ENCODE measurements at regions not wholly inside any gene's neighbourhood (a gene's known extent, or its start where the extent isn't known, plus 50 kb on each side); places are given as distances from the start of the nearest gene placed in this dataset.

GRCh38 chr3:117358717-117359314, 649.2 kb downstream of the TUSC7 start:
- Histone ChIP-seq H3K9me2 (ENCODE audit: insufficient read depth) (no peaks in the 10 kb centered on the region), H4K20me1 (ENCODE audit: insufficient read depth) (no peaks in the 10 kb centered on the region), H3K9ac (no peak overlapping the region), H3K4me1 (ENCODE audit: insufficient read depth) (no peaks in the 10 kb centered on the region), H3K36me3 (ENCODE audit: low read depth) (no peaks in the 10 kb centered on the region), H3K27me3 (replicated peaks; ENCODE audit: insufficient read depth) (no peaks in the 10 kb centered on the region), H2AFZ (no peak overlapping the region), H3F3A (ENCODE audit: insufficient read depth) (no peaks in the 10 kb centered on the region), H3K9me3 (ENCODE audit: low read depth) (no peaks in the 10 kb centered on the region), H3K79me2 (ENCODE audit: insufficient read depth) (no peaks in the 10 kb centered on the region), H3K27ac (no peak overlapping the region), H3K4me2 (ENCODE audit: unreplicated experiment) (no peak overlapping the region), H3K4me3 (no peak overlapping the region)
- DNase-seq, result no peak
- in situ Hi-C loops (cut with MboI), result no loop called here
- TF ChIP-seq EZH2phosphoT487 (IDR thresholded peaks at IDR 0.05; ENCODE audit: insufficient read depth, low read depth) (no peak), EZH2 (IDR thresholded peaks at IDR 0.05; ENCODE audit: insufficient read depth, poor library complexity, severe bottlenecking) (no peak)
- 83% methylated on average over 9 to 10 of the region's 10 CpGs for WGBS, 2 experiments (ENCODE audit: low coverage in 1 of 2, low lambda C conversion rate in 2 of 2, missing lambda C conversion rate in 2 of 2)

- DNase-seq, result no peak
- H3K27me3 ChIP-seq (replicated peaks; ENCODE audit: insufficient read depth), result no peaks in the 10 kb centered on the region
- no peaks in the 10 kb centered on the region for H3F3A ChIP-seq (ENCODE audit: insufficient read depth)
- no peaks in the 10 kb centered on the region for H3K9me2 ChIP-seq (ENCODE audit: insufficient read depth)
- H3K9me3 ChIP-seq (ENCODE audit: low read depth), result no peaks in the 10 kb centered on the region
- no peak overlapping the region for H3K4me3 ChIP-seq
- in situ Hi-C loops (cut with MboI), result no loop called here
- no peak overlapping the region for H2AFZ ChIP-seq
- no peaks in the 10 kb centered on the region for H3K36me3 ChIP-seq (ENCODE audit: low read depth)
- H3K79me2 ChIP-seq (ENCODE audit: insufficient read depth), result no peaks in the 10 kb centered on the region
- H4K20me1 ChIP-seq (ENCODE audit: insufficient read depth), result no peaks in the 10 kb centered on the region
- H3K4me1 ChIP-seq (ENCODE audit: insufficient read depth), result peaks cover 5% of the 10 kb centered on the region; the same call in 1 of the 2 replicates
- TF ChIP-seq EZH2 (IDR thresholded peaks at IDR 0.05; ENCODE audit: insufficient read depth, poor library complexity, severe bottlenecking), result no peak
- no peak overlapping the region for H3K4me2 ChIP-seq (ENCODE audit: unreplicated experiment)
- H3K27ac ChIP-seq, result no peak overlapping the region
- H3K9ac ChIP-seq, result no peak overlapping the region
These were observed 657.0 kb downstream of the TUSC7 start for GRCh38 chr3:117366574-117366973.

GRCh38 chr3:117367861-117368260, 658.3 kb downstream of the TUSC7 start:
- Histone ChIP-seq H3K27ac (no peak overlapping the region), H3K9ac (no peak overlapping the region), H3K9me2 (ENCODE audit: insufficient read depth) (no peaks in the 10 kb centered on the region), H3F3A (ENCODE audit: insufficient read depth) (no peaks in the 10 kb centered on the region), H3K4me2 (ENCODE audit: unreplicated experiment) (no peak overlapping the region), H4K20me1 (ENCODE audit: insufficient read depth) (no peaks in the 10 kb centered on the region), H3K36me3 (ENCODE audit: low read depth) (no peaks in the 10 kb centered on the region), H3K27me3 (replicated peaks; ENCODE audit: insufficient read depth) (no peaks in the 10 kb centered on the region), H3K79me2 (ENCODE audit: insufficient read depth) (no peaks in the 10 kb centered on the region), H3K9me3 (ENCODE audit: low read depth) (no peaks in the 10 kb centered on the region), H3K4me3 (no peak overlapping the region), H3K4me1 (ENCODE audit: insufficient read depth) (peaks cover 5% of the 10 kb centered on the region; the same call in 1 of the 2 replicates), H2AFZ (no peak overlapping the region)
- peak; percentile 26 for DNase-seq
- WGBS, 2 experiments (ENCODE audit: low coverage in 1 of 2, low lambda C conversion rate in 2 of 2, missing lambda C conversion rate in 2 of 2), result 78 to 79% methylated on average over 3 of the region's 3 CpGs
- no peak for TF ChIP-seq EZH2phosphoT487 (IDR thresholded peaks at IDR 0.05; ENCODE audit: insufficient read depth, low read depth)
- TF ChIP-seq EZH2 (IDR thresholded peaks at IDR 0.05; ENCODE audit: insufficient read depth, poor library complexity, severe bottlenecking), result no peak
- in situ Hi-C loops (cut with MboI), result no loop called here

DNA sequence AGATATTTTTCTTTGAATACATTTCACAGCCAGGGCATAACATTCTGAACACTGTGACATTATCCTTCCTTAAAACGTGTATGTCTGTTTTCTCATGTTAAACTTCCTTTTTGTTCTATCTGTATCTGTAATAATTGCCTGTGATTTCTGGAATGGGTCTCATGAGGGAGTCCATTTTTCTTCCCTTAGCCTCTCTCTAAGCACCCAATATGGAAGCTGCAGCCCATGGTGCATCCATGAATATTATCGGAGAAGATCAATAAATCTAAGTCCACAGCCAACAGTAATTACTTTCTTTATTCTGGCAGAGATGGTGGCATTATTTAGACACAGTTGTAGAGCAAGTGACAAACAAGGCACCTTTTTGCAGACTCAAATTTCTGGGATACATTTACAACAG, 671.1 kb downstream of the TUSC7 start:
- H3K27ac ChIP-seq, result no peak overlapping the region
- in situ Hi-C loops (cut with MboI), result no loop called here
- H3K4me1 ChIP-seq (ENCODE audit: insufficient read depth), result no peaks in the 10 kb centered on the region
- H3K9me2 ChIP-seq (ENCODE audit: insufficient read depth), result no peaks in the 10 kb centered on the region
- TF ChIP-seq EZH2phosphoT487 (IDR thresholded peaks at IDR 0.05; ENCODE audit: insufficient read depth, low read depth) (no peak), EZH2 (IDR thresholded peaks at IDR 0.05; ENCODE audit: insufficient read depth, poor library complexity, severe bottlenecking) (no peak)
- H3K4me2 ChIP-seq (ENCODE audit: unreplicated experiment), result no peak overlapping the region
- no peak for DNase-seq
- WGBS, 2 experiments (ENCODE audit: low coverage in 1 of 2, low lambda C conversion rate in 2 of 2, missing lambda C conversion rate in 2 of 2), result 53 to 60% methylated on average over 2 of the region's 2 CpGs
- H2AFZ ChIP-seq, result no peak overlapping the region
- no peaks in the 10 kb centered on the region for H3K36me3 ChIP-seq (ENCODE audit: low read depth)
- H3K27me3 ChIP-seq (replicated peaks; ENCODE audit: insufficient read depth), result no peaks in the 10 kb centered on the region
- H3K79me2 ChIP-seq (ENCODE audit: insufficient read depth), result no peaks in the 10 kb centered on the region
- H3K9me3 ChIP-seq (ENCODE audit: low read depth), result peaks cover 4% of the 10 kb centered on the region
- H3K4me3 ChIP-seq, result no peak overlapping the region
- H3K9ac ChIP-seq, result no peak overlapping the region
- no peaks in the 10 kb centered on the region for H4K20me1 ChIP-seq (ENCODE audit: insufficient read depth)
- H3F3A ChIP-seq (ENCODE audit: insufficient read depth), result no peaks in the 10 kb centered on the region

DNA sequence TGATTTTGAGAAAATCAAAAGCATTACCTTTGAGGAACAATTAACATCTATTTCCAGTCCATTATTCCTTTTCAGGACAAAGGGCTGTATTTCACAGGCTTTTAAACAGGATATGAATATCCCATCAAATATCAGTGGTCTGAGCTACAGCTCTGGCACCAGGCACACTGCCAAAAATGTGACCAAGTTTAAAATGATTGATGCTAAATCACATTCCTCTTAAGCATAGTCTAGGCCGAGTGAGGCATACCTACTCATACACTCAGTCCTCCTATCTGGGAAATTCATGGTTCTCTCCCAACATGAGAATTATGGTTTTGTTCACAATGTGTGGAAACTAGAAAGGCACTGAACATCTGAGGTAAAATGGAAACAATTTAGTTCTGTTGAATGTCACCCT, 683.5 kb downstream of the TUSC7 start:
- H3F3A ChIP-seq (ENCODE audit: insufficient read depth), result no peaks in the 10 kb centered on the region
- no peaks in the 10 kb centered on the region for H3K4me1 ChIP-seq (ENCODE audit: insufficient read depth)
- H3K79me2 ChIP-seq (ENCODE audit: insufficient read depth), result no peaks in the 10 kb centered on the region
- no peaks in the 10 kb centered on the region for H4K20me1 ChIP-seq (ENCODE audit: insufficient read depth)
- DNase-seq, result no peak
- 32 to 61% methylated on average over 1 of the region's 1 CpG for WGBS, 2 experiments (ENCODE audit: low coverage in 1 of 2, low lambda C conversion rate in 2 of 2, missing lambda C conversion rate in 2 of 2)
- no peak overlapping the region for H3K4me2 ChIP-seq (ENCODE audit: unreplicated experiment)
- no peaks in the 10 kb centered on the region for H3K9me2 ChIP-seq (ENCODE audit: insufficient read depth)
- TF ChIP-seq EZH2 (IDR thresholded peaks at IDR 0.05; ENCODE audit: insufficient read depth, poor library complexity, severe bottlenecking) (no peak), EZH2phosphoT487 (IDR thresholded peaks at IDR 0.05; ENCODE audit: insufficient read depth, low read depth) (no peak)
- in situ Hi-C loops (cut with MboI), result no loop called here
- H3K27ac ChIP-seq, result no peak overlapping the region
- no peaks in the 10 kb centered on the region for H3K36me3 ChIP-seq (ENCODE audit: low read depth)
- no peak overlapping the region for H3K9ac ChIP-seq
- H3K9me3 ChIP-seq (ENCODE audit: low read depth), result no peaks in the 10 kb centered on the region
- H3K27me3 ChIP-seq (replicated peaks; ENCODE audit: insufficient read depth), result no peaks in the 10 kb centered on the region
- H3K4me3 ChIP-seq, result no peak overlapping the region
- H2AFZ ChIP-seq, result no peak overlapping the region

Data from GM23248 (cell line).